Fibroblast of lung (primary cell): ENCODE measurements at regions not wholly inside any gene's neighbourhood (a gene's known extent, or its start where the extent isn't known, plus 50 kb on each side); places are given as distances from the start of the nearest gene placed in this dataset.

Source experiments
- DNase-seq, 2 donors: peaks; one replicate each; pipeline versions ENCODE4 v3.0.0 to v3.0.0-alpha.2; 2010; ENCODE audit warnings: low read depth in 2 of 2
- H2AFZ ChIP-seq: 2 replicates; pipeline ENCODE4 v1.5.1; 2012; ENCODE audit warnings: low read length, control low read depth, inconsistent platforms
- H3K27ac ChIP-seq: 2 replicates; pipeline ENCODE4 v1.5.1; 2011; ENCODE audit warnings: low read length, control low read depth; ENCODE audit not compliant: insufficient read depth
- H3K27me3 ChIP-seq: 2 replicates; pipeline ENCODE4 v1.5.1; 2011; ENCODE audit warnings: mild to moderate bottlenecking, low read length; ENCODE audit not compliant: control insufficient read depth, insufficient read depth
- H3K36me3 ChIP-seq: 2 replicates; pipeline ENCODE4 v1.5.1; 2011; ENCODE audit warnings: low read length; ENCODE audit not compliant: control insufficient read depth, insufficient read depth
- H3K4me1 ChIP-seq: 2 replicates; pipeline ENCODE4 v1.5.1; 2011; ENCODE audit warnings: low read length; ENCODE audit not compliant: control insufficient read depth, insufficient read depth; ENCODE audit errors: extremely low read depth
- H3K4me2 ChIP-seq: 2 replicates; pipeline ENCODE4 v1.5.1; 2011; ENCODE audit warnings: low read length, control low read depth; ENCODE audit not compliant: insufficient read depth; ENCODE audit errors: extremely low read depth
- H3K4me3 ChIP-seq, 4 experiments: fragments of 200-600 bp in 1 of 4; sonication (generic) in 1 of 4; replicated peaks in 1 of 4; 2 replicates each; pipeline ENCODE4 v1.5.1; 2011 to 2016; ENCODE audit warnings: low read length in 4 of 4, low read depth in 3 of 4, mild to moderate bottlenecking in 3 of 4, control low read depth in 2 of 4, inconsistent platforms in 1 of 4, mixed read lengths in 1 of 4; ENCODE audit not compliant: insufficient read depth in 1 of 4; ENCODE audit errors: control extremely low read depth in 1 of 4
- H3K79me2 ChIP-seq: 2 replicates; pipeline ENCODE4 v1.5.1; 2012; ENCODE audit warnings: mild to moderate bottlenecking, low read length, inconsistent platforms; ENCODE audit not compliant: control insufficient read depth, insufficient read depth
- H3K9ac ChIP-seq: 2 replicates; pipeline ENCODE4 v1.5.1; 2011; ENCODE audit warnings: mild to moderate bottlenecking, low read length, control low read depth; ENCODE audit not compliant: insufficient read depth
- H3K9me3 ChIP-seq: 2 replicates; pipeline ENCODE4 v1.5.1; 2012; ENCODE audit warnings: low read depth, low read length; ENCODE audit not compliant: control insufficient read depth, insufficient read depth
- H4K20me1 ChIP-seq: 2 replicates; pipeline ENCODE4 v1.5.1; 2011; ENCODE audit warnings: low read length; ENCODE audit not compliant: control insufficient read depth, insufficient read depth; ENCODE audit errors: extremely low read depth
- CTCF ChIP-seq, 2 donors: IDR thresholded peaks in 1 of 2; conservative IDR thresholded peaks in 1 of 2; 1 replicate in 1 of 2; 2 replicates in 1 of 2; pipeline ENCODE4 v1.5.1; 2011 to 2012; ENCODE audit warnings: low read length in 2 of 2, control low read depth in 1 of 2, inconsistent platforms in 1 of 2, low read depth in 1 of 2, mild to moderate bottlenecking in 1 of 2
- EZH2 ChIP-seq: IDR thresholded peaks from 2 replicates; pipeline ENCODE4 v1.5.1; 2012; ENCODE audit warnings: low read length, control low read depth, mild to moderate bottlenecking; ENCODE audit errors: missing control alignments

GRCh38 chr13:34756572-34756971 lies 185.5 kb upstream of the NBEA start:
- no peak overlapping the region for H3K27ac ChIP-seq
- H3K36me3 ChIP-seq = no peaks in the 10 kb centered on the region
- TF ChIP-seq CTCF (conservative IDR thresholded peaks at IDR 0.05 in 1 of 2, IDR thresholded peaks at IDR 0.05 in 1 of 2; ENCODE audit: low read depth in 1 of 2, low read length in 2 of 2) (no peak), EZH2 (no peak)
- no peaks in the 10 kb centered on the region for H3K9me3 ChIP-seq
- H3K9ac ChIP-seq = no peak overlapping the region
- H3K4me2 ChIP-seq = no peak overlapping the region
- no peaks in the 10 kb centered on the region for H3K4me1 ChIP-seq
- H3K27me3 ChIP-seq = no peaks in the 10 kb centered on the region
- H3K79me2 ChIP-seq = no peaks in the 10 kb centered on the region
- H4K20me1 ChIP-seq = no peaks in the 10 kb centered on the region
- DNase-seq = no peak
- H2AFZ ChIP-seq = no peak overlapping the region
- no peak overlapping the region for H3K4me3 ChIP-seq

DNA sequence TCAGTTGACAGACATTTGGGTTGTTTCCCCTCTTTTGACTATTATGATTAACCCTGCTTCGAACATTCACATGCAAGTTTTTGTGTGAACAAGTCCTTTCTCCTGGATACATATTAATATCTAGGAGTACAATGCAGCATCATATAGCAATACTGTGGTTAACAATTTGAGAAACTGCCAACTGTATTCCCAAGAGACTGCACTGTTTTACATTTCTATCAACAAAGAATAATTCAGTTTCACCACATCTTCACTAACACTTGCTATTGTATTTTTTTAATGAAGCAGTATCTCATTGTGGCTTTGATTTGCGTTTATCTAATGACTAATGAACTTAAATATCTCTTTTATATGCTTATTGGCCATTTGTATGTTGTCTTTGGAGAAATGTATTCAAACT lies 184.6 kb upstream of the NBEA start:
- no peaks in the 10 kb centered on the region for H3K9me3 ChIP-seq
- no peak overlapping the region for H2AFZ ChIP-seq
- peak; percentile 15 to 34 for DNase-seq
- no peak overlapping the region for H3K9ac ChIP-seq
- no peak overlapping the region for H3K27ac ChIP-seq
- no peak overlapping the region for H3K4me2 ChIP-seq
- H4K20me1 ChIP-seq = no peaks in the 10 kb centered on the region
- H3K36me3 ChIP-seq = no peaks in the 10 kb centered on the region
- no peaks in the 10 kb centered on the region for H3K4me1 ChIP-seq
- H3K4me3 ChIP-seq = no peak overlapping the region
- H3K27me3 ChIP-seq = no peaks in the 10 kb centered on the region
- H3K79me2 ChIP-seq = no peaks in the 10 kb centered on the region
- TF ChIP-seq CTCF (conservative IDR thresholded peaks at IDR 0.05 in 1 of 2, IDR thresholded peaks at IDR 0.05 in 1 of 2; ENCODE audit: low read depth in 1 of 2, low read length in 2 of 2) (no peak), EZH2 (no peak)

DNA sequence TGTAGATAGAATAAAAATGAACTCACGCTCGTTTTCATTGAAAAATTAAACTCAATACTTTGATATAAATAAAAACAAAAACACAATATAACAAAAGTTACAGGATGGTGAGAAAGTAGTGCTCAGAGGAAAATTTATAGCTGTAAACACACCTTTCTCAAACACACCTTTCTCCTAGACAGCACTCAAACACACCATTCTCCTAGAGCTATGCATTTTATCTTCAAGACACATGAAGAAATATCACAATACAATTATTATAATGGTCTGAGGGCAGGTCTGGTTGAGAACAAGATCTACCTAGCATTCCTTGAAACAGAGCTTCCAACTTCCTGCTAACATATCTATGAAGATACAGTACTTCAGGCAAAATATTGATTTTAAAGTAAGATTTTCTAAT lies 183.4 kb upstream of the NBEA start:
- Histone ChIP-seq H3K79me2 (no peaks in the 10 kb centered on the region), H3K27me3 (no peaks in the 10 kb centered on the region), H3K4me1 (no peaks in the 10 kb centered on the region), H4K20me1 (no peaks in the 10 kb centered on the region), H3K4me2 (no peak overlapping the region), H3K36me3 (no peaks in the 10 kb centered on the region), H3K9me3 (no peaks in the 10 kb centered on the region), H2AFZ (no peak overlapping the region), H3K27ac (no peak overlapping the region), H3K4me3 (no peak overlapping the region), H3K9ac (no peak overlapping the region)
- TF ChIP-seq EZH2 (no peak), CTCF (conservative IDR thresholded peaks at IDR 0.05 in 1 of 2, IDR thresholded peaks at IDR 0.05 in 1 of 2; ENCODE audit: low read depth in 1 of 2, low read length in 2 of 2) (no peak)
- DNase-seq = no peak
